ENCODE measurements at regions not wholly inside any gene's neighbourhood (a gene's known extent, or its start where the extent isn't known, plus 50 kb on each side); places are given as distances from the start of the nearest gene placed in this dataset.

DNA sequence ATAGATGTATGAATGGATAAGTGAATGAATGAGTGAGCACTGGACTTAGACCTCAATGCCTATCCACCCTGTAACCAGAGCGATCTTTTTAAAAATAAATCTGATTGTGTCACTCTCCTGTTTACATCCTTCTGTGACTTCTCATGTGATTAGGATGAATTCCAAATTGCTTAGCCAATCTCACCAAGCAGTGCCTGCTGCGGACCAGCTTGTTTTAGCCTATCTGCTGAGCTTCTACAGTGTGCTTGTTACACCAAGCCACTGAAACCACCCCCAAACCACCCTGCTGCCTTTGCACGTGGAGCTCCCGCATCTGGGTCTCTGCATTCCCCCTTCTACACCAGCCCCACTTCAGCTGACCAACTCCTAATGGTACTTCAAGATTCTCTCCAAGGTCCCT is 265.4 kb downstream of the EN1 start:
- TF ChIP-seq, protein P1, sequence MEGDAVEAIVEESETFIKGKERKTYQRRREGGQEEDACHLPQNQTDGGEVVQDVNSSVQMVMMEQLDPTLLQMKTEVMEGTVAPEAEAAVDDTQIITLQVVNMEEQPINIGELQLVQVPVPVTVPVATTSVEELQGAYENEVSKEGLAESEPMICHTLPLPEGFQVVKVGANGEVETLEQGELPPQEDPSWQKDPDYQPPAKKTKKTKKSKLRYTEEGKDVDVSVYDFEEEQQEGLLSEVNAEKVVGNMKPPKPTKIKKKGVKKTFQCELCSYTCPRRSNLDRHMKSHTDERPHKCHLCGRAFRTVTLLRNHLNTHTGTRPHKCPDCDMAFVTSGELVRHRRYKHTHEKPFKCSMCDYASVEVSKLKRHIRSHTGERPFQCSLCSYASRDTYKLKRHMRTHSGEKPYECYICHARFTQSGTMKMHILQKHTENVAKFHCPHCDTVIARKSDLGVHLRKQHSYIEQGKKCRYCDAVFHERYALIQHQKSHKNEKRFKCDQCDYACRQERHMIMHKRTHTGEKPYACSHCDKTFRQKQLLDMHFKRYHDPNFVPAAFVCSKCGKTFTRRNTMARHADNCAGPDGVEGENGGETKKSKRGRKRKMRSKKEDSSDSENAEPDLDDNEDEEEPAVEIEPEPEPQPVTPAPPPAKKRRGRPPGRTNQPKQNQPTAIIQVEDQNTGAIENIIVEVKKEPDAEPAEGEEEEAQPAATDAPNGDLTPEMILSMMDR (IDR thresholded peaks at IDR 0.05; ENCODE audit: insufficient read depth, low read length, poor library complexity, severe bottlenecking), result no peak
- TF ChIP-seq EZH2phosphoT487 (conservative IDR thresholded peaks at IDR 0.05; ENCODE audit: low read length), result no peak

Data from SU-DHL-6 (cell line).